Activated CD4-positive, alpha-beta T cell treated with anti-CD3 and anti-CD28 coated beads, Interleukin-2, amount 50 U/mL, for 48 hours (primary cell): ENCODE measurements at regions not wholly inside any gene's neighbourhood (a gene's known extent, or its start where the extent isn't known, plus 50 kb on each side); places are given as distances from the start of the nearest gene placed in this dataset.

ENCODE experiments used
- DNase-seq, 2 experiments: peaks; one replicate each; pipeline ENCODE4 v3.0.0-alpha.2; 2020

GRCh38 chr2:237171396-237171795 lies 85.7 kb downstream of the COPS8 start:
- no peak for DNase-seq

GRCh38 chr2:237171881-237172280 lies 86.2 kb downstream of the COPS8 start:
- no peak for DNase-seq

- DNase-seq = no peak
These were observed 91.4 kb downstream of the COPS8 start for GRCh38 chr2:237177052-237177451.

DNA sequence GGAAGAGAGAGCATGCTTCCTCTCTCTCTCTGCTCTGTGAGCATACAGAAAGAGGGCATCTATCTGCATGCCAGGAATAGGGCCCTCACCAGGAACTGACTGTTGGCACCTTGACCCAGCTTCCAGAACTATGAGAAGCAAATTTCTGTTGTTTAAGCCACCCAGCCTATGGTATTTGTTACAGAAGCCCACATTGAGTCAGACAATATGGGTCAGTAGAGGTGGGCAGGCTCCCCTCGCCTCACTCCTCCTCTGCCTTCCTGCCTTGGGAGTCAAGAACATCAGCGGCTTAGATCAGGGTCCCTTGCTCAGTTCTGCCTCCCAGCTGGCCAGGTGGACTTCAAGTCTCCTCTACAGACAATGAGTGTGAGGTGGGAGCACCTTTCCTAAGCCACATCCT lies 92.3 kb downstream of the COPS8 start:
- DNase-seq = no peak

DNA sequence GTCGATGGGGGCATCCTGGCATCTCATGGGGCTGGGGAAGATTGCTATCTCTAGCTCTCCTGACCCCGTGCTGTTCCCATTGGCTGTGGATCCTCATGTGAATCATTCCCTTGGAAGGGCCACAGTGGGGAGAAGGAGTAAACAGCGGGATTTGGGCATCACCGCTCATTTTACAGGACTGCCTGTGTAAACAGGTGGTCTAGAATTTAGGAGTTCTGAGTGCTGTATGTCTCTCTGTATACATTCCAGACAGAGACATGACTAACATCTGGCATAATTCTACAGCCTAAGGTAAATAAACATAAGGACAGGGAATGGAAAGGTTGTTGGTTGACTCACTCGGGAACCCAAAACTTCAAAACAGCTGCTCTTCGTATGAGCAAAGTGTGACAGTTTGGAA lies 92.7 kb downstream of the COPS8 start:
- DNase-seq = no peak

- DNase-seq = no peak
These were observed 93.5 kb downstream of the COPS8 start for GRCh38 chr2:237179161-237179560.

GRCh38 chr2:237180187-237180586 lies 94.5 kb downstream of the COPS8 start:
- no peak for DNase-seq

GRCh38 chr2:237180987-237181386 lies 95.3 kb downstream of the COPS8 start:
- DNase-seq = no peak

DNA sequence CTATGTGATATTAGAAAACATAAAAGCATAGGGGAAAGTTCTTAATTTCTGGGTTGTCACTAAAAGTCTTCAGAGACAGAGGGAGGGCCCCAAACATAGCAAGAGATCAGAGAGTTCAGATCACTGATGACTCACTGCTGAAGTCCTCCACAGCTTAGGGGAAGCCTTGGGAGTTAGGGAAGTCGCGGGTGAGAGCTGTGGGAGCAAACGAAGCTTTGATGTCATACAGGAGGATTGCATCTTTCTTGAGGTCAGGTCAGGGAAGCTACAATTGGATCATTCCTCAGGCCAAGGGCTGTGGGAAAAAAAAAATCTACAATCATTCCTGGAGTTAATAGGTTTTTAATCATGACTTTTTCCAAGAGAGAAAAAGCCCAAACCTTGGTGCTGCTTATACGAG lies 96.2 kb downstream of the COPS8 start:
- DNase-seq = no peak

GRCh38 chr2:237182422-237183123 lies 96.9 kb downstream of the COPS8 start:
- DNase-seq = no peak

GRCh38 chr2:237184192-237184918 lies 98.7 kb downstream of the COPS8 start:
- DNase-seq = no peak

GRCh38 chr2:237184919-237185552 lies 99.3 kb downstream of the COPS8 start:
- DNase-seq = no peak

GRCh38 chr2:237185553-237185925 lies 99.8 kb downstream of the COPS8 start:
- no peak for DNase-seq

- no peak for DNase-seq
These were observed 104.1 kb downstream of the COPS8 start for GRCh38 chr2:237189799-237190198.

- DNase-seq = no peak
These were observed 105.5 kb downstream of the COPS8 start for GRCh38 chr2:237190966-237191713.

DNA sequence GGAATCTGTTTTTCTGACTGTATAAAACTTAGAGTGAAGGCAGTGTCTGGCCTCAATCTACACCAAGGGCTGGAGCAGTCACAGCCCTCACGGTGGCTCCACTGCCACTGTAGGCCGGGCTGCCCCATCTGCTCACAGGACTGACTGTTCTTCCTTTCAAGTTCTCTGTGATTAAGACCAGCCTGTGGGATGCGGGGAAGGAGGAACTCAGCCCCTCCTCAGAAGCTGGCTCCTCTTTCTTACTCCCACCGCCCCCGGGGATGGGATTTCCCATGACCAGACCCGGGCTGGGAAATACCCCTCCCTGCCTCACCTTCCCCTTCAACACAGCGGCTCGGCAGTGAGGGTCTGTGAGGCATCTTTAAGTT lies 106.0 kb downstream of the COPS8 start:
- DNase-seq = no peak

- no peak for DNase-seq
These were observed 107.2 kb downstream of the COPS8 start for GRCh38 chr2:237192881-237193280.

DNA sequence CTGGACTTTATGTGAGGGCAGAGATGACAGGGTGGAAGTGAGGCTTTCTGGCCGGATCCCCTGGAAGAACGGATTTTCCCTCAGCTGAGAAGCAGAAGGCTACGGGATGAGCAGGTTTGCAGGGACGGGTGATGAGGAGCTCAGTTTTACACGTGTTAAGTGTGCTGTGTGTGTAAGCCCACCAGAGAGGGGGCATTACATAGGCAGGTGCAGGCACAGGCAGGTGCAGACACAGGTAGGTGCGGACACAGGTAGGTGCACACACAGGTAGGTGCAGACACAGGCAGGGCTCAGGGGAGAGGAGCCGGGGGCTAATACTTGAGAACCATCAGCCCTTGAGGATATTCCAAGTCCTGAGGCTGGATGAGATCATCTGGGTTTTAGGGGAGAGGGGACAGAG lies 107.7 kb downstream of the COPS8 start:
- no peak for DNase-seq

GRCh38 chr2:237194081-237194480 lies 108.4 kb downstream of the COPS8 start:
- DNase-seq = no peak

- DNase-seq = no peak
These were observed 109.2 kb downstream of the COPS8 start for GRCh38 chr2:237194906-237195305.

- DNase-seq = no peak
These were observed 109.9 kb downstream of the COPS8 start for GRCh38 chr2:237195396-237196120.

- DNase-seq = no peak
These were observed 110.7 kb downstream of the COPS8 start for GRCh38 chr2:237196409-237196808.
